ENCODE measurements at regions not wholly inside any gene's neighbourhood (a gene's known extent, or its start where the extent isn't known, plus 50 kb on each side); places are given as distances from the start of the nearest gene placed in this dataset.

DNA sequence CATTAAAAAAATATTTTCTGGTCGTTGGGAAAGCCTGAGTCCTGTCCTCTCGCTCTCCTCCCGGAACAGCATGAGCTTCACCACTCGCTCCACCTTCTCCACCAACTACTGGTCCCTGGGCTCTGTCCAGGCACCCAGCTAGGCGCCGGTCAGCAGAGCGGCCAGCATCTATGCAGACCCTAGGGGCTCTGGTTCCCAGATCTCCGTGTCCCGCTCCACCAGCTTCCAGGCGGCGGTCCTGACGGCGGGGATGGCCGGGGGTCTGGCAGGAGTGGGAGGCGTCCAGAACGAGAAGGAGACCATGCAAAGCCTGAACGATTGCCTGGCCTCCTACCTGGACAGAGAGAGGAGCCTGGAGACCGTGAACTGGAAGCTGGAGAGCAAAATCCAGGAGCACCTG, 807.2 kb upstream of the NDST4 start:
- DNase-seq = no peak
- no peak overlapping the region for H3K4me3 Mint-ChIP-seq
- no peak overlapping the region for H3K27ac Mint-ChIP-seq

DNA sequence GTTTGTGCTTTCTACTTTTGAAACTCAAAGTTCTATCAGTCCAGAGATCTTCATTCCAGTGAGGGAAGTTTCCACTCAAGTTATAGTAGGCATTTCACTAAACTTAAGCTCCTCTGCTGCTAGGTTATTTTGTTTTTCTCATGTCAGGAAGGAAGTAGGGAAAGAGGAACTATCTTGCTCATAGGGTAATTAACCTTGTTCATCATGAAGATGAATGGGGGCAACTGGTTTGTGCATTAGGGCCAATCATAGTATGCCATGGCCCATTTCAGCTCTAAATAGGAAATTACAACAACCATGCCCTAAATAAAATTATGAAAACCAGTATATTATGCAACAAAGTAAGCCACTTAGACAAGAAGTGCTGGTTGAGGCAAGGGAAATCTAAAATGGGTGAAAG, 804.7 kb upstream of the NDST4 start:
- Mint-ChIP-seq H3K36me3 (ENCODE audit: low read depth) (no peaks in the 10 kb centered on the region), H3K27ac (no peak overlapping the region), H3K27me3 (ENCODE audit: insufficient read depth) (no peaks in the 10 kb centered on the region), H3K4me3 (no peak overlapping the region), H3K9me3 (peaks cover 36% of the 10 kb centered on the region), H3K4me1 (ENCODE audit: low read depth) (no peaks in the 10 kb centered on the region)
- DNase-seq = no peak
- TF ChIP-seq, protein P1, sequence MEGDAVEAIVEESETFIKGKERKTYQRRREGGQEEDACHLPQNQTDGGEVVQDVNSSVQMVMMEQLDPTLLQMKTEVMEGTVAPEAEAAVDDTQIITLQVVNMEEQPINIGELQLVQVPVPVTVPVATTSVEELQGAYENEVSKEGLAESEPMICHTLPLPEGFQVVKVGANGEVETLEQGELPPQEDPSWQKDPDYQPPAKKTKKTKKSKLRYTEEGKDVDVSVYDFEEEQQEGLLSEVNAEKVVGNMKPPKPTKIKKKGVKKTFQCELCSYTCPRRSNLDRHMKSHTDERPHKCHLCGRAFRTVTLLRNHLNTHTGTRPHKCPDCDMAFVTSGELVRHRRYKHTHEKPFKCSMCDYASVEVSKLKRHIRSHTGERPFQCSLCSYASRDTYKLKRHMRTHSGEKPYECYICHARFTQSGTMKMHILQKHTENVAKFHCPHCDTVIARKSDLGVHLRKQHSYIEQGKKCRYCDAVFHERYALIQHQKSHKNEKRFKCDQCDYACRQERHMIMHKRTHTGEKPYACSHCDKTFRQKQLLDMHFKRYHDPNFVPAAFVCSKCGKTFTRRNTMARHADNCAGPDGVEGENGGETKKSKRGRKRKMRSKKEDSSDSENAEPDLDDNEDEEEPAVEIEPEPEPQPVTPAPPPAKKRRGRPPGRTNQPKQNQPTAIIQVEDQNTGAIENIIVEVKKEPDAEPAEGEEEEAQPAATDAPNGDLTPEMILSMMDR (IDR thresholded peaks at IDR 0.05) = no peak

More for the DNA sequence above, 807.2 kb upstream of the NDST4 start:
- no peaks in the 10 kb centered on the region for H3K36me3 Mint-ChIP-seq (ENCODE audit: low read depth)
- peaks cover 40% of the 10 kb centered on the region for H3K9me3 Mint-ChIP-seq
- no peaks in the 10 kb centered on the region for H3K27me3 Mint-ChIP-seq (ENCODE audit: insufficient read depth)
- H3K4me1 Mint-ChIP-seq (ENCODE audit: low read depth) = no peaks in the 10 kb centered on the region
- TF ChIP-seq, protein P1 (IDR thresholded peaks at IDR 0.05) = no peak

DNA sequence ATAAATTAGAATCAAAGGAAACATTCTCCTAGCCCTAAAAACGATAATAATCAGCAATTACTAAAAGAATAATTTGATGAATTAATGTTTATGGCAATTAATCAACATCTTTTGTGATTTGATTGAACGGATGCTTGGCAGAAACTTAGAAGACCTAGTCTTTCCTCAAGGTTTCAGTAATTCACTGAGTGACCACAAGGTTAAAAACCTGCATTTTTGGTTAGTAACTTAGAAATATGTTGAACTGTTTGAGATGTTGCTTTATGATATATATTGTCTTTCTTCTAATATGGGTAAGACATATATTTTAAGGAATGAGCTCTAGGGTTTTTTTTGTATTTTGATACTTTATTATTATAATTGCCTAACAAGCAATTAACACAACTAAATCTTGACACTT, 793.0 kb upstream of the NDST4 start:
- DNase-seq = no peak
- H3K4me1 Mint-ChIP-seq (ENCODE audit: low read depth) = no peaks in the 10 kb centered on the region
- TF ChIP-seq, protein P1 (IDR thresholded peaks at IDR 0.05) = no peak
- peaks cover 42% of the 10 kb centered on the region for H3K9me3 Mint-ChIP-seq
- no peaks in the 10 kb centered on the region for H3K27me3 Mint-ChIP-seq (ENCODE audit: insufficient read depth)
- H3K27ac Mint-ChIP-seq = no peak overlapping the region
- no peaks in the 10 kb centered on the region for H3K36me3 Mint-ChIP-seq (ENCODE audit: low read depth)
- no peak overlapping the region for H3K4me3 Mint-ChIP-seq

DNA sequence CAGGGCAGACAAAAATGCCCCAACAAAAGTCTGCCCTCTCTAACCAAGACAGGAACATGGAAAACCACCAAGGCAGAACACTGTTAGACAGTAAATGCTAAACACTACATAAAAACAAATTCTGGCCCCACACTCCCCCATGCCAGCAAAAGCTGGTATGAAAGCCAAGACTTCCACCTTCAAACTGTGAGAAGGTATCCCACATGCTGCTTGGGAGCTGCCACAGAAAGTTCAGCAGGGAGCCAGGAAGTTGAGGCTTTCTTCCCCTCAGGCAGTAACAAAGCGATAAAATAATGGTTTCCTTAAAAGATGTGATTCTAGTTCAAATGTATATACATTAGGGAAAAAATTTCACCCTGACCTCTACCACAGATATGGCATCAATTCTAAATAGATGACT, 770.4 kb upstream of the NDST4 start:
- TF ChIP-seq, protein P1 (IDR thresholded peaks at IDR 0.05) = no peak
- no peak for DNase-seq
- Mint-ChIP-seq H3K27ac (no peak overlapping the region), H3K36me3 (ENCODE audit: low read depth) (no peaks in the 10 kb centered on the region), H3K27me3 (ENCODE audit: insufficient read depth) (no peaks in the 10 kb centered on the region), H3K4me3 (no peak overlapping the region), H3K4me1 (ENCODE audit: low read depth) (no peaks in the 10 kb centered on the region), H3K9me3 (peaks cover 18% of the 10 kb centered on the region)

DNA sequence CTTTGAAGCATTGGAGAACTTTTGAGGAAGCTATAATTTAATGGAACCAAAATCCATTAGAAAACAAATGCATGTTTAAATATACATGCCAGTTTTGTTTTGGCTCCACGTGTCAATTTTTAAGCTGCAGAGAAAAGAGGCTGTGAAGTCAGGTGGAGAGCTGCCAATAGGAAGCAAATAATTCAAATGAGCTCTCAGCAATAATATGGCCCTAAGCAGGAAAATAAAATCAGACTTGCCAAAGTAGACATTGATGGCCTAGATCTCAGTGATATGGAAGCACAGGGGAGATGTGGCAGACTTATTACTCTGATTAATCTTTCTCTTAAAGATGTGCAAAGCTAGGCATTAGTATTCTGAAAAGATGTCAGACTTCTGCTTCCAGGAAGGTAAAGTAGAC, 769.8 kb upstream of the NDST4 start:
- no peak for DNase-seq
- H3K4me3 Mint-ChIP-seq = no peak overlapping the region
- H3K9me3 Mint-ChIP-seq = peaks cover 18% of the 10 kb centered on the region
- H3K27me3 Mint-ChIP-seq (ENCODE audit: insufficient read depth) = no peaks in the 10 kb centered on the region
- H3K36me3 Mint-ChIP-seq (ENCODE audit: low read depth) = no peaks in the 10 kb centered on the region
- no peaks in the 10 kb centered on the region for H3K4me1 Mint-ChIP-seq (ENCODE audit: low read depth)
- TF ChIP-seq, protein P1 (IDR thresholded peaks at IDR 0.05) = no peak
- H3K27ac Mint-ChIP-seq = no peak overlapping the region

DNA sequence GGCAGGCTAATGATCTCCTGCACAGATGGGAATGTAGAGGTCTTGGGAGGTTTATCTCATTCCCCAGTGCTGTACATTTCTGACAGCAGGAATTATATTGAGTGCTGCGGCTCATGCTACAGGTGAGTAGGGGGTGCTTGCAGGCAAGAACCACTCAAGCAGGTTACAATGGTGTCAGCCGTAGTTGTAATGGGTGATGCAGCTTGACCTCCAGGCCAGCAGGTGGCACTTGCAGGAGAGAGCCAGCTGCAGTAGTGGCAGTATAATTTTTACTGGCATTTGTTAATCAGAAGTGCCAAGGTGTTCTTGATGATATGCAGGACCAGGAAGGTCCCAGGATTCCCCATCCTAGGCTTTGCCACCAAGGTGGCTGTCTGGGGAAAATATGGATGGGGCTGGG, 759.6 kb upstream of the NDST4 start:
- TF ChIP-seq, protein P1 (IDR thresholded peaks at IDR 0.05) = no peak
- Mint-ChIP-seq H3K27me3 (ENCODE audit: insufficient read depth) (no peaks in the 10 kb centered on the region), H3K27ac (no peak overlapping the region), H3K9me3 (peaks cover 46% of the 10 kb centered on the region), H3K4me1 (ENCODE audit: low read depth) (no peaks in the 10 kb centered on the region), H3K4me3 (no peak overlapping the region), H3K36me3 (ENCODE audit: low read depth) (no peaks in the 10 kb centered on the region)
- DNase-seq = no peak

Measured in HFFc6 (cell line).